HG03521 (cell line): ENCODE measurements at regions not wholly inside any gene's neighbourhood (a gene's known extent, or its start where the extent isn't known, plus 50 kb on each side); places are given as distances from the start of the nearest gene placed in this dataset.
"Not testable (repeated sequence)": the region's sequence is repeated elsewhere in the genome, so short reads cannot be mapped to it uniquely, and the experiment has no call there.

Source experiments
- ATAC-seq: cut with Tn5 transposase; IDR thresholded peaks from one replicate; pipeline ENCODE4 v1.9.1; 2021; ENCODE audit warnings: mild to moderate bottlenecking, moderate library complexity; ENCODE audit not compliant: unreplicated experiment

DNA sequence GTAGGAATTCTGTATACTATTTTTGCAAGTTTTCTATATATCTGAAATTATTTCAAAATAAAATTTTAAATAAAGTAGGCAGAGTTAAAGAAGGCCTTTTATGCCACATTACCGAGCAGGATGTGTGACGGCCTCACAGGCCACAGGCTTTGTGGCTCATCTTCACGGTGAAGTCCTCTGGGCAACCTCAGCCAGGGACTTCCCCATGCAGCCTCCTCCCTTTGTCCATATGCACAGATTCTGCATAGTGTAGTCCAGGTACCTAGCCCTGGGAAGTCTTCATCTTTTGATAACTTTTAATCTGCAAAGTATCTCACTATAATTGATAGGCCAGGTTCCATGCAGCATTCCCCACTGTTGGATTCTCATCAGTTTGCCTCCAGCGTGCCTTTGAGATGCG is 62.8 kb downstream of the ARHGAP11B start:
- ATAC-seq: not testable (repeated sequence)

- not testable (repeated sequence) for ATAC-seq
Observed at GRCh38 chr15:30690153-30690552, 64.2 kb downstream of the ARHGAP11B start.

DNA sequence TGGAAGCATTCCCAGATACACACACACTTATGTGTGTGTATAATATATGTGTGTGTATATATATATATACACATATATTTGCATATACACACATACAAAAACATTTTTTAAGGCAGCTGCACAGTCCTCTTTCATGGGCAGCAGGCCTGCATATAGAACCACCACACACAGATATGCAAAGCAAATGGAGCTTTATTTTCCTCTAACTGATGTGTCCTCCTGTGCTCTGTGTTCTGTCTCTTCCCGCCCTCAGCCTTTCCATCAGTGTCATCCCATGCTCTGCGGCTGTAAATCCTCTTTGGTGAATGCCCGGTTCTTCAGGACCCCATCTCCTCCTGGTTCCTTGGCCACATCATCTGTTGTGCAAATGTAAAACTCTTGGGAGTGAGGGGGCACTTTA is 69.9 kb downstream of the ARHGAP11B start:
- not testable (repeated sequence) for ATAC-seq

DNA sequence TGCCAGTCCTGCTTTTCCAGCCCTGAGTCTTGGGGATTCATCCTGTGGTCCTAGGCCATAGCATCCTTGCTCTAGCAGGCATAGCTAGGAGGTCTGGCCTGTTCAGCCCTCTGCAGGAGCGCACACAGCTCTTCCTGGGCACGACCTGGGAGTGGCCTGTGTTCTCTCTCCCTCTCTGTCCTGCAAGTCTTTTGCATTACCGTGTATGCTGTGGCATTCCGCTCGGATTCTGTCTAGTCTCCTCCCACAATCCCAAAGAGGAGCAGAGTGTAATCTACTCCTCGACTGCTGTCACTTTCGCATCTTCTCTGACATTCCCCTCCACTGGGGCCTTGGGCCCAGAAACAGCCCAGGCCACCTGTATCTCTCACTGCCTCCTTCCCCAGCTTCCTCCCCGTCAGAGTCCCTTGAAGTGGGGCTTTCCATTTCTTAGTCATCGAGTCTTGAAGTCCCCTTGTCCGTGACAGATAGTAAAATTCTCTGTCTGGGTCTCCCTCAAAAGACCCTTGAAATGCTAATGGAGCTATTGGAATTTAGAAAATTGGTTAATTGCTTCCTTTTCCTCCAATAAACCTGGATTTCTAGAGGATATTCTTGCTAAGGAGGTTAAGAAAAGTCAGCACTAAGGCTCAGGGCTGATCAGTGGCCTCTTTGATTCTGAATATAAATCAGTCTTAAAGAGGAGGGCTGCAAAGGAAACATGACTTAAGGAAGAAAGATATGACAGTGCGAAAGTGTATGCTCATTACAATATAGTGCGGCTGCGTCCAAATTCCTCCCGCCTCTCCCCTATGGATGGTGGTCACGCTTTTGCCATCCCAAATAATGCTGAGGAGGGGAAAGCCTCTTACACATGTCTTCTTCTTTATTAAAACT is 70.7 kb downstream of the ARHGAP11B start:
- peak; percentile 56 for ATAC-seq

- ATAC-seq: peak; percentile 77
Observed at GRCh38 chr15:30697315-30697685, 71.4 kb downstream of the ARHGAP11B start.

DNA sequence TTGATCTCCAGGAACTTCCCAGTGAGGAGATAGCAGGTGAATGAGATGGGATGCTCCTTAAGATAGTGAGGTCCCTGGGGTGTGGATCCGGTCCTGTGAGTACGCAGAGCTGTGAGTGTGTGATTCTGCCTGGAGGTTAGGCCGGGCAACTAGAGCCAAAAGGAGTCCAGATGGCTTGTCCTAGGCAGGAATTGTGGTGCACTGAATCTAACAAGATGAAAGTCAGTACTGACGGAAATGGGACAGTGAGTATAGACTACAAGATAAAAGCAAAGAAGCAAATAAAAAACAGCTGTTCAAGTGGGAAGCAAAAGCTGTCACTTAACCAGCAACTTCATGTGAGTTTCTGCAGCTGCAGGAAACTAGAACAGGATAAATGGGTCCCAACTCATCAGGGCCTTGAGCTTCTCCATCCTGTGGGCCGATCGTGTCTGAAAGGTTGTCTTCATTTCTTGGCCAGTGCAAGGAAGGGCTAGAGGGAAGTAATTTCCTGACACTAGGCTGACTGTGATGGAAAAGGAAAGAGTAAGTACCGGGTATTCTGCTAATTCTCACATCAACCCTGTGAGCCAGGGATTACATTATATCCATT is 74.2 kb downstream of the ARHGAP11B start:
- ATAC-seq: not testable (repeated sequence)

- ATAC-seq: not testable (repeated sequence)
Observed at GRCh38 chr15:30707976-30708685, 82.2 kb downstream of the ARHGAP11B start.

GRCh38 chr15:30708809-30709208 is 82.9 kb downstream of the ARHGAP11B start:
- ATAC-seq: not testable (repeated sequence)

- ATAC-seq: not testable (repeated sequence)
Observed at GRCh38 chr15:30718038-30718643, 92.2 kb downstream of the ARHGAP11B start.

DNA sequence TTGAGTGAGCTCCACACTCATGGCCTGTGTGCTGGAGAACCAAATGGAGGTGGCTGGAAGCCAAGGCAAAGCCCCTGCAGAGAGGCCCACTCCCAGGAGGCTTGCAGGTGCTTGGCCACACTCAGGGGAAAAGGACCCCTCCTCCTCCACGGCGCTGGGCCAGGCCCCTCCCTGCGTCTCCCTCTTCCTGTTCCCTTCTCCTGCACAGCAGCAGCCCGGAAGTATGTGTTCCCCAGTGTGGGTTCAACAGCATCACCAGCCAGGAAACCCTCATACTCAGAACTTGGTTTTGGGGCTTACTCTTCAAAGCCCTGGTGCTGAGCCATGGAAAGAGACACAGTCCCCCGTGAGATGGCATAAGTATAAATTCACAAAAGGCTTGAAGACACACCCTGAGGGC is 93.4 kb downstream of the ARHGAP11B start:
- not testable (repeated sequence) for ATAC-seq

GRCh38 chr15:30720825-30721224 is 94.9 kb downstream of the ARHGAP11B start:
- ATAC-seq: not testable (repeated sequence)

GRCh38 chr15:30721529-30721928 is 95.6 kb downstream of the ARHGAP11B start:
- not testable (repeated sequence) for ATAC-seq

DNA sequence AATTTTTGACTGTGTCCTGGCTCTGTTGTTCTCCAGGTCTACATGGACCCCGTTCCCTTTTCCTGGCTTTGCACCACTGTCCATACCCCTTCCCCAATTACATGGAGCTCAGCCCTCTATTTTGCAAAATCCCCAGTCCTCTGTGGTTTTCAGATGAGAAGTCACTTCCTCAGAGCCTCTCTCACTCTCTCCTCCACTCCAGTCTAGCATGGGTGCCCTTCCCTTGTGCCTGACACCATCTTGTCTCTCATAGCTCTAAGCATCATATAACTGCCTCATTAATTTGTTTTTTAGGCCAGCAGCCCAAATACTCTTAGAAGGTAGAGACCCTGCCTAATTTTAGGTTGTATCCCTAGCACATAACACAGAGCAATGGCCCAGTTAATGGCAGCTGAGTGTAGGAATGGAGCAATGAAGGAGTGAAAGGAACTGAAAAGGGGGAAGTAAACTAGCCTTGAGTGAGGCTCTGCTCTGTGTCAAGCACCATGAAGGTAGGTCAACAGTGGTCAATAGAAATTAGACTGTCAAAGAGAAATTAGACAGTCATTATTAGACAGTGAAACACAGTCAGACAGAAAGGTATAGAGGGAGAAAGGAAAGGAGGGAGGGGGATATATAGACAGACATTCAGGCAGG is 97.7 kb downstream of the ARHGAP11B start:
- ATAC-seq: not testable (repeated sequence)

DNA sequence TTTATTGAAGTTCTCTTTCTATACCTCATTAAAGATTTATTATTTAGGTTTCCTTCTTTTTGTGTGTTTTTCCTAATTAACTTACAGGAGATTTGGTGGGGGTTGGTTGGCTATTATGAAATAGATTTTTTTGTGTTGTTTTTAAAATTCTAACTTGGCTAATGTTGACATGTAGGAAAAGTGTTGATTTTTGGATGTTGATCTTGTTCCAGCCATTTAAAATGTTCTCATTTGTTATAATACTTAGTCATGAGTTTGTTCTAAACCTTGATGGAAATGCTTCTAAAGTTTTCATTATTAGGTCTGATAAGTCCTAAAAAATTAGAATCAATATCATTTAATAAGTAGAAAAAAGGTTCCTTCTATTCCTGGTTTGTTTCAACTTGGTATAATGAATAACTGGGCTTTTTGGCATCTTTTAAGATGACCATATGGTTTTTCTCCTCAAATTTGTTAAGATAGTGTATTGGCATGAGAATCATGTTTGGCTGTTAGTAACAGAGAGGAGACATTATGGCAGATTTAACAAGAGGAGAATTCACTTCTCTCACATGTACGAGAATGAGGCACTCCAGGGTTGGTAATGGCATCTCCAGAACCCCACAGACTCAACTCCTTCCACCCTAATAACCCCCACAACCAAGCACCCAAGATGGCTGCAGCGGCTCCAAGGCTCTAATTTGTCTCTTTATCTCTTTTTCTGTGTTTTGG is 104.1 kb downstream of the ARHGAP11B start:
- not testable (repeated sequence) for ATAC-seq

- not testable (repeated sequence) for ATAC-seq
Observed at GRCh38 chr15:30730633-30731032, 104.7 kb downstream of the ARHGAP11B start.

- ATAC-seq: not testable (repeated sequence)
Observed at GRCh38 chr15:30732100-30732499, 106.2 kb downstream of the ARHGAP11B start.

GRCh38 chr15:30735884-30736564 is 110.1 kb downstream of the ARHGAP11B start:
- ATAC-seq: not testable (repeated sequence)

GRCh38 chr15:30742796-30743195 is 116.9 kb downstream of the ARHGAP11B start:
- ATAC-seq: not testable (repeated sequence)

GRCh38 chr15:30749048-30749447 is 123.1 kb downstream of the ARHGAP11B start:
- ATAC-seq: not testable (repeated sequence)
